HUES48 (cell line): ENCODE measurements at regions not wholly inside any gene's neighbourhood (a gene's known extent, or its start where the extent isn't known, plus 50 kb on each side); places are given as distances from the start of the nearest gene placed in this dataset.
"Not testable (repeated sequence)": the region's sequence is repeated elsewhere in the genome, so short reads cannot be mapped to it uniquely, and the experiment has no call there.

ENCODE experiments used
- H3K27ac ChIP-seq: one replicate; pipeline ENCODE4 v1.7.0; 2013; ENCODE audit warnings: low read depth, low read length, inconsistent platforms
- H3K27me3 ChIP-seq: 2 replicates; pipeline ENCODE4 v1.6.1; 2013; ENCODE audit warnings: mild to moderate bottlenecking, low read length; ENCODE audit not compliant: control insufficient read depth, insufficient read depth
- H3K36me3 ChIP-seq: 2 replicates; pipeline ENCODE4 v1.6.1; 2013; ENCODE audit warnings: low read length; ENCODE audit not compliant: control insufficient read depth, insufficient read depth
- H3K4me1 ChIP-seq: 2 replicates; pipeline ENCODE4 v1.6.1; 2013; ENCODE audit warnings: mild to moderate bottlenecking, low read length; ENCODE audit not compliant: control insufficient read depth, insufficient read depth
- H3K4me3 ChIP-seq: 2 replicates; pipeline ENCODE4 v1.5.1; 2013; ENCODE audit warnings: mild to moderate bottlenecking, low read depth, low read length
- H3K9ac ChIP-seq: 2 replicates; pipeline ENCODE4 v1.6.1; 2013; ENCODE audit warnings: mild to moderate bottlenecking, low read depth, low read length, moderate library complexity
- H3K9me3 ChIP-seq: 2 replicates; pipeline ENCODE4 v1.6.1; 2013; ENCODE audit warnings: low read length; ENCODE audit not compliant: control insufficient read depth, insufficient read depth

DNA sequence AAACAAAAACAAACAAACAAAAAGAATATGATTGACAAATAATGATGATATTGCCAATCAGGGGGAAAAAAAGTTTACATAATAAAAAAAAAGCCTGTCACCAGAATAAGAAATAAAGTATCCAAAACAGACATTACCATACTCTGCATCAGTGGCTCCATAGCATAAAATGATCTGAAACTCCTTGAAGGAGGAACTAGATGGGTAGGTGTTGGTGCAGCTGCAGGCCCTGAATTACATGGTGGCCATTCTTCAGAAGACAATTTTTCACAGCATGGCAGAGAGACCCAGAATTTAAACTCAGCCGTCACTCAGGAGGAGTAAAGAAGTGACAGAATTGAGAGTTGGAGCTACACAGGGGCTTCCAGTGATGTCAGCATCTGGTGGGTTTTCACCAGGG is 60.2 kb downstream of the GLUL start:
- Histone ChIP-seq H3K27me3 (no peaks in the 10 kb centered on the region), H3K4me1 (peaks cover 6% of the 10 kb centered on the region), H3K4me3 (no peak overlapping the region), H3K9ac (no peak overlapping the region), H3K27ac (no peak overlapping the region), H3K36me3 (no peaks in the 10 kb centered on the region), H3K9me3 (no peaks in the 10 kb centered on the region)

DNA sequence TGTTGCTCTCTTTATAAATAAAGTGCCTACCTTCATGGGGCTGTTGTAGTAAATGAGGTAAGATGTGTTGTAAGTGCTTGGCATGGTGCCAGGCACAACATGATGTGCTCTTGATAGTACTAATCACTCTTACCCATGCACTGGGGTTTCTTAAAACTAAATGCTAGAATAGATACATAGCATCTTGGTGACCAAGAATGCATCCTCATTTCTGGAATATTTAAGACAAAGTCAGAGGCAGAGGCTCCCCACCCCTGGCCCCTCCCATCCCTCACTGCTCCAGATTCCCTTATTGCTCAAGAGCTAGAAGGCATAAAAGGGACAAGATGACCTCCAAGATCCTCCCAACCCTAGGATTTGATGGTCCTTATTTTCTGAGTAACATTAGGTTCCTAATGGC is 61.3 kb downstream of the GLUL start:
- Histone ChIP-seq H3K27ac (no peak overlapping the region), H3K9ac (no peak overlapping the region), H3K9me3 (no peaks in the 10 kb centered on the region), H3K27me3 (no peaks in the 10 kb centered on the region), H3K36me3 (no peaks in the 10 kb centered on the region), H3K4me3 (no peak overlapping the region), H3K4me1 (peaks cover 6% of the 10 kb centered on the region)

DNA sequence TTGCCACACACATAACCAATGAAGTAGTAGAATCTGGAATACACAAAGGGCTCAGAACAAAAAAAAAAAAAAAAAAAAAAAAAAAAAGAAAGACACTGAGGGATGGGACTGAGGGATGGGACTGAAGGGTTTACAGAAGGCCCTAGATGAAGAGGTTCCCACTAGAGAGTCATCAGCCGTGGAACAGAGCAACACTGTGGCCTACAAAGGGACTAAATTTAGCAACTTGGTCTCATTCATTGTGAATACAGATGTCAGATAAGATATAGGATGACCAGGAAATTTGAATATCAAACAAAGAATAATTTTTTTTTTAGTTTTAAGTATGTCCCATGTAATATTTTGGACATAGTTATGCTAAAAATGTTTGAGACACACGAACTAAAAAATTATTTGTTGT is 62.1 kb downstream of the GLUL start:
- no peaks in the 10 kb centered on the region for H3K9me3 ChIP-seq
- no peak overlapping the region for H3K4me3 ChIP-seq
- H3K27me3 ChIP-seq = no peaks in the 10 kb centered on the region
- peaks cover 6% of the 10 kb centered on the region for H3K4me1 ChIP-seq
- H3K27ac ChIP-seq = no peak overlapping the region
- H3K36me3 ChIP-seq = no peaks in the 10 kb centered on the region
- no peak overlapping the region for H3K9ac ChIP-seq

DNA sequence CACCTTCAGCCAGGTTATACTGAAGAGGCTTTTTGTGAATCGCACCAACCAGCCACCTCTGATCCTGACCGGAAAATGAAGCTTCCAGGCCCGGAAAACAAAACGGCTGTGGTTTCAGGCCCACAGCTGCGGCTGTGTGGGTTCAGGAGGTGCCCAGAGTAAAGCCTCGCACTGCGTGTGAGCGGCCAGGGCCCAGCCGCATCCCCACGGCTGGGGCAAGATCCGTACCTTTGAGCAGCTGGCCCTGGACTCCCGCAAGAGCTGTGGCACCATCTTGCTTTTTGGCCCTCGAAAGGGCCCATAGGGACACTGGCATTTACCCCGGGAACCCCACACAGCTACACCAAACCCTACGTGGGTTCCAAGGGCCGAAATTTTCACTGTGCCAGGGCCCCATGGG is 63.0 kb downstream of the GLUL start:
- Histone ChIP-seq H3K9me3 (no peaks in the 10 kb centered on the region), H3K27ac (no peak overlapping the region), H3K9ac (no peak overlapping the region)

DNA sequence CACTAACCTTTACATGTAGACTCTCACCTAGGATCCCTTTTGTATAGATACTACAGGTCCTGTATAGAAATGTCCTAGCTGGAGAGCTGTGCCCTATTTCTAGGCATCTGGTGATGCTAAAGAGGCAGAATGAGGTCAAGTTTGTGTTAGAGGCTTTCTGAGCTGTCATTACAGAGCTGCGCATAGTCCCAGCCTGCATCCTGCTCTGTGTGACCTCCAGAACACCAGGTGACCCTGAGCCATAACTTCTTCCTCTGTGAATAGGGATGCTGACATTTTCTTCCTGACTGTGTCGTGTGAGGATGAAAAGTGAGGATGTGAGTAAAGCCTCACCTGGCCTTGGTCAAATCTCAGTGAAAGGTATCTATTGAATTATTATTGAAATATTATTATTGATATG is 66.3 kb downstream of the GLUL start:
- Histone ChIP-seq H3K4me1 (no peaks in the 10 kb centered on the region), H3K27ac (no peak overlapping the region), H3K9ac (no peak overlapping the region), H3K36me3 (no peaks in the 10 kb centered on the region), H3K9me3 (no peaks in the 10 kb centered on the region), H3K4me3 (no peak overlapping the region), H3K27me3 (no peaks in the 10 kb centered on the region)

More for the DNA sequence above, 63.0 kb downstream of the GLUL start:
- H3K4me1 ChIP-seq = peaks cover 6% of the 10 kb centered on the region
- H3K4me3 ChIP-seq = no peak overlapping the region
- H3K27me3 ChIP-seq = no peaks in the 10 kb centered on the region
- no peaks in the 10 kb centered on the region for H3K36me3 ChIP-seq

DNA sequence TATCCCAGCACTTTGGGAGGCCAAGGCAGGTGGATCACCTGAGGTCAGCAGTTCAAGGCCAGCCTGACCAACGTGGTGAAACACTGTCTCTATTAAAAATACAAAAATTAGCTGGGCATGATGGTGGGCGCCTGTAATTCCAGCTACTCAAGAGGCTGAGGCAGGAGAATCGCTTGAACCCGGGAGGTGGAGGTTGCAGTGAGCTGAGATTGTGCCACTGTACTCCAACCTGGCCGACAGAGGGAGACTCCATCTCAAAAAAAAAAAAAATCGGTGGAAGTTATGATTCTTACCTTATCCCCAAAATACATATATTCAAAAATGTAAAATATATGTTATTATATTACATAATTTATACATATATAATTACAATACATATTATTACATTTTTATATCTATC is 70.1 kb downstream of the GLUL start:
- not testable (repeated sequence) for H3K4me3 ChIP-seq, H3K4me1 ChIP-seq, H3K9me3 ChIP-seq, H3K27me3 ChIP-seq, H3K9ac ChIP-seq, H3K36me3 ChIP-seq, H3K27ac ChIP-seq

DNA sequence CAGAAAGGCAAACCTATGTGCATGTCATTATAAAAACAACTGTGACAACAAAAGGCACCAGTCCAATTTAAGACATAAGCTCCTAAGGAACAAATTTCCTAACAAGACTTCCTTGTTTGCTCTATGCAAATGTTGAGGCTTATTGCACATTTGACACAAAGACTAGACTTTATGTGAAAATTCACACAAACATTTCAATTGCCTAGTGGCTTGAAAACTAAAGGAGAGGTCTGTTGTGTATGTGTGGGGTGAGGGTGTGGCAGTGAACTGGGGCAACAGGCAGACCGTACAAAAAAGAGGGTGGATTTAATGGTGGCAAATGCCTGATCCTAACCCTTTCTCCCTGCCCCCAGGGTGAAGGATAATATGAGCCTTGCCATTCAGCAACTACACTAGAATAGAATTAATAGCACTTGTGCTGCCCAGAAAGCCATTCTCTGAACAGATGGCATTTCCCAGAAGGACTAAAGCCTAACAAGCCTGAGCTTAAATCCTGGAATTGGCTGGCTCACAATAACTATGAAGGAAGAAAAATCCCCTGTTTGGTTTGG is 73.9 kb downstream of the GLUL start:
- no peaks in the 10 kb centered on the region for H3K4me1 ChIP-seq
- no peaks in the 10 kb centered on the region for H3K9me3 ChIP-seq
- H3K27me3 ChIP-seq = no peaks in the 10 kb centered on the region
- no peak overlapping the region for H3K9ac ChIP-seq
- no peaks in the 10 kb centered on the region for H3K36me3 ChIP-seq
- no peak overlapping the region for H3K27ac ChIP-seq
- no peak overlapping the region for H3K4me3 ChIP-seq

DNA sequence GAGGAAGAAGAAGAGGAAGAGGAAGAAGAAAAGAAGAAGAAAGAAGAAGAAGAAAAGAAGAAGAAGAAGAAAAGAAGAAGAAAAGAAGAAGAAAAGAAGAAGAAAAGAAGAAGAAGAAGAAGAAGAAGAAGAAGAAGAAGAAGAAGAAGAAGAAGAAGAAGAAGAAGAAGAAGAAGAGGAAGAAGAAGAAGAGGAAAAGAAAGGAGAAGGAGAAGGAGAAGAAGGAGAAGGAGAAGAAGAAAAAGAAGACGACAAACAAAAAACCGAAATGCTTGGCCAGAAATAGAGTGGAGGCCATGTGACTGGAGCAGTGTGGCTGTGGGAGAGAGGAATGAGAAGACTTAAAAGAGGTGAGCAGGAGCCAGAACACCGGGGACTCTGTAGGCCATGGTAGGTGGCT is 75.1 kb downstream of the GLUL start:
- not testable (repeated sequence) for H3K4me1 ChIP-seq

DNA sequence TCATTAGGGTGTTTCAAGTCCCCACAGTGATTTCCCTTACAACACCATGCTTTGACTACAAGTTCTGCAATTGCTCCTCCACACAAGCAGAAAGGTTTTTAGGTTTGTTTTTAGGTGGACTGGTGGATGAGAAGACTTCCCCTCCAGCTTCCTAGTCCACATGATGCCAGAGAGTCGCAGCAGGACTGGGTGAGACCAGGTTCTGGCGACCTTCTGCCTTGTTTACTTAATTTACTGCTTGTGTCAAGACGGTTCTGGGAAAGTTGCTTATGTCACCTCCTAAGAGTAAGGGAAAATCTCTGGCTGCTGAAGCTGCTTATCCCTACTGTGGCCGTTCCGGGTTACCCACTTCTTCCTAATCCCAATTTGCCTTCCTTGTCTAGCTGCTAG is 76.4 kb downstream of the GLUL start:
- H3K9ac ChIP-seq = no peak overlapping the region

More for the DNA sequence above, 75.1 kb downstream of the GLUL start:
- not testable (repeated sequence) for H3K27ac ChIP-seq, H3K36me3 ChIP-seq, H3K4me3 ChIP-seq, H3K9me3 ChIP-seq, H3K27me3 ChIP-seq, H3K9ac ChIP-seq

DNA sequence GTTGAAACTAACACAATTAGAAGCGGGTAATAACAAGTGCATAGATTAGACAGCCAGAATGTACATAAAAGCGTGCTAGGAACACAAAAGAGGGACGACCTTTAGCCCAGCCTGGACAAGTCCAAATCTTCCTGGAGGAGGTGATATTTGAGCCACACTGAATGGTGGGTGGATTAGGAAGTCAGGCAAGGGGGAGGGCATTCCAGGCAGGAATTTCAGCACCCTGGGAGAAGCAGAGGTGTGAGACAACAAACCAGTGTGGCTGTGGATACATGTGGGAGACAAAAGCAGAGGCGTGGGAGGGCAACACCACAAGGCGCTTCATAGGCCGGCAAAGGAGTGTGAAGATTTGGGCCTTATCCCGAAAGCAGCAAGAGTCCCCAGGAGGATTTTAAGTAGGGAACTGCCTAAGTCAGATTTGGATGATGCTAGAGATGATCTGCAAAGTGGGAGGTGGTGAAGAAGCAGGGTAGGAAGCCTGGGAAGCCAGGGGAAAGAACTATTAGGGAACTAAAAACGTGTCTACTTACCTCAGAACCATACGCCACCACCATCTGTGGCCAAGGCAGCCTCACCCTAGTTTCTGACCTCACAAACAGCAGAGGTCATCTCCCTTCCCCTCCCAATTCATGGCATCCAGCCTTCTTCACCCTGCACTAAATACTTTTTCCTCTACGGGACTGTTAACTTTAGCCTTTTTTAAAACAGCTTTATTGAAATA is 81.8 kb downstream of the GLUL start:
- Histone ChIP-seq H3K4me1 (0 out of 2 replicates have a peak, but pooled peaks cover 6% of the 10 kb centered on the region), H3K27ac (peak overlapping the region; percentile 21), H3K9ac (no peak overlapping the region), H3K27me3 (no peaks in the 10 kb centered on the region), H3K36me3 (no peaks in the 10 kb centered on the region), H3K4me3 (no peak overlapping the region), H3K9me3 (no peaks in the 10 kb centered on the region)

More for the DNA sequence above, 76.4 kb downstream of the GLUL start:
- peak overlapping the region; percentile 71 for H3K27ac ChIP-seq
- H3K27me3 ChIP-seq = no peaks in the 10 kb centered on the region
- no peak overlapping the region for H3K4me3 ChIP-seq
- H3K36me3 ChIP-seq = no peaks in the 10 kb centered on the region
- no peaks in the 10 kb centered on the region for H3K4me1 ChIP-seq
- no peaks in the 10 kb centered on the region for H3K9me3 ChIP-seq

DNA sequence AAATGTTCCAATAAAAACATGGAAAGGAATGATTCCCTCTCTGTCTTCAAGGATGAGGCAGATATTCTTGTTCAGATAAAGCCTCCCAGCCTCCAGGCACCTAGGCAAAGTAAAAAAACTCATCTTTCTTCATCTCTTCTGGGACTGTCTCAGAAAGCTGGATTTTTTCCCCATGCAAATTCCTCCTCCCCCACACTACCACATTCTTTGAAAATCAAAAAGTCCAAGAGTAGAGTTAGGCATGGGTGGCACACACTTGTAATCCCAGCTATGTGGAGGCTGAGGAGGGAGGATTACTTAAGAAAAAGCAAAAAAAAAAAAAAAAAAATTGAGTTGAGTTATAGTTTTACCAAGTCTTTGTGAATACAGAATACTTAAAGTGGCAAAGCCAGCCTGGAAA is 82.8 kb downstream of the GLUL start:
- no peak overlapping the region for H3K27ac ChIP-seq
- no peak overlapping the region for H3K4me3 ChIP-seq
- H3K9ac ChIP-seq = no peak overlapping the region
- no peaks in the 10 kb centered on the region for H3K9me3 ChIP-seq
- H3K27me3 ChIP-seq = no peaks in the 10 kb centered on the region
- H3K4me1 ChIP-seq = 0 out of 2 replicates have a peak, but pooled peaks cover 6% of the 10 kb centered on the region
- H3K36me3 ChIP-seq = no peaks in the 10 kb centered on the region
